ENCODE measurements at regions not wholly inside any gene's neighbourhood (a gene's known extent, or its start where the extent isn't known, plus 50 kb on each side); places are given as distances from the start of the nearest gene placed in this dataset.
A peak's percentile ranks its signal among the peaks of the same experiment; 100 is the strongest.

DNA sequence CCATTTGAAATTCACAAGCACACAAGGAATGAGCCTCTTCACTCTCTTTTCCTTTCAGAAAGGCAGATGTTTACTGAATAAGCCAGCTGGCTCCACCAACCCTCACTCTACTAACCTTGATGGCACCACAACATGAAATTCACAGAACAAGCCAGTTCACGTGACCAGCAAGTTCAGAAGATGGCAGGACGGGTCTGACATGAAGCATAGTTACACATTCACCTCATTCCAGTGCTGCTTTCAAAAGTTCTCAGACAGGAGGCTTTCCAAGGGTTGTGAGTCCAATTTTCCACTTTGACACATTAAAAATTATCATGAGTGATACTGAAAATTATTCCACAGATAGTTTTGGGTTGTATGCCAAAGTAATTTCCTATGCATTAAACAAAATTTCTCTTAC lies 74.2 kb upstream of the MBOAT2 start:
- intact Hi-C loops (cut with DNase I): no loop called here
- WGBS: 85% methylated on average over 2 of the region's 2 CpGs
- no peak overlapping the region for H3K27ac ChIP-seq (ENCODE audit: low read length)

DNA sequence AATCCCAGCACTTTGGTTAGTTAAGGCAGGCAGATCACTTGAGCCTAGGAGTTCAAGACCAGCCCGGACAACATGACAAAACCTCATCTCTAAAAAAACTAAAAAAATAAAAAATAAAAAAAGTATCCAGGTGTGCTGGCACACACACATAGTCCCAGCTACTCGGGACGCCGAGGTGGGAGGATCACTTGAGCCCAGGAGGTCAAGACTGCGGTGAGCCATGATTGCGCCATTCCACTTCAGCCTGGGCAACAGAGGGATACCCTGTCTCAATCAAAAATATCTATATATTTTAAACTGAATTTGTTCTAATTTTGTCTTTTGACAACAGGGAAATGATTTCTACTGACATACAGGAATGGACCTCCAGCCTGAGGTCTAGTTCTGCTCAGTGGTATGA lies 73.3 kb upstream of the MBOAT2 start:
- H3K27ac ChIP-seq (ENCODE audit: low read length): no peak overlapping the region
- no peak for ATAC-seq
- H3K9me3 ChIP-seq (ENCODE audit: control insufficient read depth, low read length): no peaks in the 10 kb centered on the region
- WGBS: 94% methylated on average over 6 of the region's 6 CpGs
- H3K4me3 ChIP-seq (ENCODE audit: low read length): no peak overlapping the region
- no peaks in the 10 kb centered on the region for H3K27me3 ChIP-seq (ENCODE audit: control insufficient read depth, insufficient read depth)
- H3K4me1 ChIP-seq (ENCODE audit: control insufficient read depth, insufficient read depth, low read length): no peaks in the 10 kb centered on the region
- intact Hi-C loops (cut with DNase I): no loop called here
- DNase-seq: no peak

More for the DNA sequence above, 74.2 kb upstream of the MBOAT2 start:
- Histone ChIP-seq H3K4me3 (ENCODE audit: low read length) (no peak overlapping the region), H3K4me1 (ENCODE audit: control insufficient read depth, insufficient read depth, low read length) (no peaks in the 10 kb centered on the region), H3K27me3 (ENCODE audit: control insufficient read depth, insufficient read depth) (no peaks in the 10 kb centered on the region), H3K9me3 (ENCODE audit: control insufficient read depth, low read length) (no peaks in the 10 kb centered on the region)
- ATAC-seq (no peak), DNase-seq (no peak)

DNA sequence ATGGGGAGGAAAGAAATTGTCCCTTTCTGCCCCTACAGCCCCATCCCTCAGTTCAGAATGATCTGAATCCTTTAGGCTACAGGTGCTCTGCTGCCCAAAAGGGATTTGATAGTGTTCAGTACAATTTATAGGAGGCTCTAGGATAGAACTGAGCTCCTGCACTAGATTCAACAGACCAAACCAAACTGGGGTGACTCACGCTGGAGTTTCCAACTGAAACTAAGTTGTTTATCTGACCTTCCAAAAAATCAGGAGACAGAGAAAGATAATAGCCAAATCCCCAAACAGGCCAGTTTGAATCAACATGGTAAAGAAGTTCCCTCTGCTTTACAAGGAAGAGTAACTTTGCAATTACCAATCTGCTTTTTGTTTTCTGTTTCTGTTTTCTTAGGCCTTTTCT lies 72.7 kb upstream of the MBOAT2 start:
- Histone ChIP-seq H3K27me3 (ENCODE audit: control insufficient read depth, insufficient read depth) (no peaks in the 10 kb centered on the region), H3K27ac (ENCODE audit: low read length) (no peak overlapping the region), H3K9me3 (ENCODE audit: control insufficient read depth, low read length) (no peaks in the 10 kb centered on the region), H3K4me1 (ENCODE audit: control insufficient read depth, insufficient read depth, low read length) (no peaks in the 10 kb centered on the region), H3K4me3 (ENCODE audit: low read length) (no peak overlapping the region)
- 85% methylated on average over 1 of the region's 1 CpG for WGBS
- ATAC-seq: no peak
- intact Hi-C loops (cut with DNase I): no loop called here
- DNase-seq: no peak

DNA sequence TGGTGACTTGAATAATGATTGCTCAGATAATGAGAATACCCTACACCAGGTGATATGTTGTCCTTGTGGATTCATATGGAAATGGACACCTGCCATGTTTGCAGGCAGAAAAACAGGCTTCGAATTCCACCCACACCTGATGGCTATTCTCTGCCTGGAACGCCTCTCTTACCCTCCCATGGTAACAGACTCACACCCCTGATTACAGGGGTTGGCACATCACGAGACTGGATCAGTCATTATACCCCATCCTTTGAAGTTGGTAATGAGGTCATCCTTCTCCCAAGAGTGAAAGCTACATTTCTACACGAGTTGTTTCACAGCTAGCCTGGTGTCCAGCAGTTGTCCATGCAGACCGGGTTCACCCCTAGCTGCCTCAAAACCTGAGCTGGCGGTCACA lies 71.4 kb upstream of the MBOAT2 start:
- Histone ChIP-seq H3K9me3 (ENCODE audit: control insufficient read depth, low read length) (no peaks in the 10 kb centered on the region), H3K4me1 (ENCODE audit: control insufficient read depth, insufficient read depth, low read length) (no peaks in the 10 kb centered on the region), H3K27ac (ENCODE audit: low read length) (no peak overlapping the region), H3K4me3 (ENCODE audit: low read length) (no peak overlapping the region), H3K27me3 (ENCODE audit: control insufficient read depth, insufficient read depth) (no peaks in the 10 kb centered on the region)
- DNase-seq (no peak), ATAC-seq (no peak)
- 84% methylated on average over 6 of the region's 6 CpGs for WGBS
- intact Hi-C loops (cut with DNase I): no loop called here

DNA sequence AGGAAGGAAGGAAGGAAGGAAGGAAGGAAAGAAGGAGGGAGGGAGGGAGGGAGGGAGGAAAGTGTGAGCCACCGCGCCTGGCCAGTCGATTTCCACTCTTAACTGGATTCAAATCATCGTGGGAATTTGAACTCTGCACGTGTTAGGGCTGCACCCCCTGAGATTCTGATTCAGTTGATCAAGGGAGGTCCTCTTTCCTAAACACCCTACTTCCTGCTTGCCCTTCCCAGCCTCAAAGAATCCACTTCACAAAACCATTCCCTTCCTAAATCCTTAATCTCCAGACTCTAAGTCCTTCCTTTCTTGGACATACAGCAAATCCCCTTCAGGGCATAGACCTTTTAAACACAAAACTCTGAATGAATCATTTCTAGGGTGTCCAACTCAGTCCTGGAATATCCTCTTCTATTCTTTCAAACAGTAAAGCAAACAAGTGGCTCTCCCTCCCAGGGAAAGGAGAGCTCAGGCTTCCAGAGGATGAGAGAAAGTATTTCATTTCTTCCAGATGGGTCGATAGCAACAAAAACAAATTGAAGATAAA lies 68.2 kb upstream of the MBOAT2 start:
- DNase-seq (no peak), ATAC-seq (no peak)
- intact Hi-C loops (cut with DNase I): no loop called here
- peaks cover 5% of the 10 kb centered on the region for H3K9me3 ChIP-seq (ENCODE audit: control insufficient read depth, low read length)
- no peaks in the 10 kb centered on the region for H3K27me3 ChIP-seq (ENCODE audit: control insufficient read depth, insufficient read depth)
- no peaks in the 10 kb centered on the region for H3K4me1 ChIP-seq (ENCODE audit: control insufficient read depth, insufficient read depth, low read length)
- no peak overlapping the region for H3K27ac ChIP-seq (ENCODE audit: low read length)
- H3K4me3 ChIP-seq (ENCODE audit: low read length): no peak overlapping the region
- WGBS: 82% methylated on average over 6 of the region's 6 CpGs

DNA sequence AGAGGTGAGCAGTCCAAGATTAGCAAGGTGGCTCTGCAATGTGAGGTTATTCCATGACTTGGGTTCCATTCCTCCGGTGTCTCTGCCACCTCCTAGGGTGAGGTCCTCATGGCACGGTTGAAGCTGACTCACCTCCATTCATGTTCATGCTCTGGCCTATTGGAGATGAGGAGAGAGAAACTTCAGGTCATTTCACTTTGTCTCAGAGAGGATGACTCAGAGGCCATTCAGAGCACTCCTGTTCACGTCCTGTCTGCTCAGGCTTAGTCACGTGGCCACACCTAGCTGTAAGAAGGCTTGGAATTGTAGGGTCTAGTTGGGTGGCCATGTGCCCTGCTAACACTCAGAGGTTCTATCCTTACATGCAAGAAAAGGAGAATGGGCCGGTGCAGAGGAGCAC lies 67.5 kb upstream of the MBOAT2 start:
- 82% methylated on average over 5 of the region's 5 CpGs for WGBS
- Histone ChIP-seq H3K9me3 (ENCODE audit: control insufficient read depth, low read length) (peaks cover 8% of the 10 kb centered on the region), H3K4me1 (ENCODE audit: control insufficient read depth, insufficient read depth, low read length) (no peaks in the 10 kb centered on the region), H3K27ac (ENCODE audit: low read length) (no peak overlapping the region), H3K27me3 (ENCODE audit: control insufficient read depth, insufficient read depth) (no peaks in the 10 kb centered on the region), H3K4me3 (ENCODE audit: low read length) (no peak overlapping the region)
- peak in 1 of 2 donors; percentile 28 for ATAC-seq
- intact Hi-C loops (cut with DNase I): no loop called here
- DNase-seq: no peak

DNA sequence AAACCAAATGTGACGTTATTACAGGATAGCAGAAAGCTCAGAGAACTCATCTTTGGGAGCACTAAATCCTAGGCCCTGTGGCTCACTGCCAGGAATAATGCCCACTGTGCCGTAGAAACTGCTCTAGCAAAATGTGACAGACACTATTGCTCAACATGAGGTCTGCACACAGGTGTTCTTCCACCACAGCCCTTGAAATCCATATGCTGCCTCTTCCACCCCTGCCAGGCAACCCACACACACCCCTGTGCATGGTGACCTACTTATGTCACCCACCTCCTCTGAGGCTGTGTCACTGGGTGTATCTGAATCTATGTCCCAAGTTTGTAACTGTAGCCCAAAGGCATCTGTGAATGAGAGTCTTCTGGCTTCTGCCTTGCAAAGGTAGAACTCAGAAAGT lies 66.1 kb upstream of the MBOAT2 start:
- no peaks in the 10 kb centered on the region for H3K4me1 ChIP-seq (ENCODE audit: control insufficient read depth, insufficient read depth, low read length)
- H3K27me3 ChIP-seq (ENCODE audit: control insufficient read depth, insufficient read depth): no peaks in the 10 kb centered on the region
- H3K4me3 ChIP-seq (ENCODE audit: low read length): no peak overlapping the region
- peaks cover 10% of the 10 kb centered on the region for H3K9me3 ChIP-seq (ENCODE audit: control insufficient read depth, low read length)
- H3K27ac ChIP-seq (ENCODE audit: low read length): no peak overlapping the region
- no peak for ATAC-seq
- intact Hi-C loops (cut with DNase I): no loop called here
- no peak for DNase-seq
- 83% methylated on average over 2 of the region's 2 CpGs for WGBS

DNA sequence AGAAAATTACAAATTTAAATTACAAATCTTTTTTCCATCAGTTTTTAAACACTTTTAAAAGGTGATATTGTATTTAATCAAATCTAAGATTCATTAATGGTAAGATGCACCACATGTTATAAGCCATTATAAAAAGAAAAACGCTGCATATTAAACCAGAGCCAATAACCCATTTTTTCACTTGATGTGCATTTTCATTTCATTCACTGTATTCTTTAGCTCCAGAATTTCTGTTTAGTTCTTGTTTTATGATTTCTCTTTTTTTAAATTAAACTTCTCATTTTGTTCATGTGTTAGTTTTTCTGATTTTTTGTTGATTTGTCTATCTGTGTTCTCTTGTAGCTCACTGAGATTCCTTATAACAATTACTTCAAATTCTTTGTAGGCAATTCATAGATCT lies 62.4 kb upstream of the MBOAT2 start:
- intact Hi-C loops (cut with DNase I): no loop called here
- H3K27ac ChIP-seq (ENCODE audit: low read length): no peak overlapping the region
- no peak for ATAC-seq
- no peaks in the 10 kb centered on the region for H3K27me3 ChIP-seq (ENCODE audit: control insufficient read depth, insufficient read depth)
- DNase-seq: no peak
- H3K4me1 ChIP-seq (ENCODE audit: control insufficient read depth, insufficient read depth, low read length): no peaks in the 10 kb centered on the region
- H3K4me3 ChIP-seq (ENCODE audit: low read length): no peak overlapping the region
- WGBS: 84% methylated on average over 1 of the region's 1 CpG
- peaks cover 11% of the 10 kb centered on the region for H3K9me3 ChIP-seq (ENCODE audit: control insufficient read depth, low read length)

DNA sequence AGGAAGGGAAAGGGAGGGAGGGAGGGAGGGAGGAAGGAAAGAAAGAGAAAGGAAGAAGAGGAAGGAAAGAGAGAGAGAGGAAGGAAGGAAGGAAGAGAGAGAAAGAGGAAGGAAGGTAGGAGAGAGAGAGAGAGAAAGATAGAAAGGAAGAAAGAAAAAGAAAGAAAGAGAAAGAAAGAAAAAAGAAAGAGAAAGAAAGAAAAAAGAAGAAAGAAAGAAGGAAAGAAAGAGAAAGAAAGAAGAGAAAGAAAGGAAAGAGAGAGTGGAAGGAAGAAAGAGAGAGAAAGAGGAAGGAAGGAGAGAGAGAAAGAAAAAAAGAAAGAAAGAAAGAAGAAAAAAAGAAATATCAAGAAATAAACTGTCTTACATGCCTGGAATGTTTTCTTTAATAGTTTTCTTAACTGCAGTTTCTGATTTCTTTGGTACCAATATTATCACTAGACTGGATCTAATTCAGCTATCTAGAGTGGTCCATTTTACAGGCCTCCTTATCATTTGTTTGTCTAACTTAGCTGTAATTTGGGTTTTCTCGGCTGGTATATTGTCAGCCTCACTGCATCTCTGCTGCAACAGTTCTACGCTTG lies 59.6 kb upstream of the MBOAT2 start:
- no peak overlapping the region for H3K27ac ChIP-seq (ENCODE audit: low read length)
- DNase-seq: no peak
- intact Hi-C loops (cut with DNase I): no loop called here
- ATAC-seq: no peak
- H3K9me3 ChIP-seq (ENCODE audit: control insufficient read depth, low read length): peaks cover 7% of the 10 kb centered on the region
- 53% methylated on average over 2 of the region's 2 CpGs for WGBS
- H3K4me1 ChIP-seq (ENCODE audit: control insufficient read depth, insufficient read depth, low read length): no peaks in the 10 kb centered on the region
- no peaks in the 10 kb centered on the region for H3K27me3 ChIP-seq (ENCODE audit: control insufficient read depth, insufficient read depth)
- no peak overlapping the region for H3K4me3 ChIP-seq (ENCODE audit: low read length)

DNA sequence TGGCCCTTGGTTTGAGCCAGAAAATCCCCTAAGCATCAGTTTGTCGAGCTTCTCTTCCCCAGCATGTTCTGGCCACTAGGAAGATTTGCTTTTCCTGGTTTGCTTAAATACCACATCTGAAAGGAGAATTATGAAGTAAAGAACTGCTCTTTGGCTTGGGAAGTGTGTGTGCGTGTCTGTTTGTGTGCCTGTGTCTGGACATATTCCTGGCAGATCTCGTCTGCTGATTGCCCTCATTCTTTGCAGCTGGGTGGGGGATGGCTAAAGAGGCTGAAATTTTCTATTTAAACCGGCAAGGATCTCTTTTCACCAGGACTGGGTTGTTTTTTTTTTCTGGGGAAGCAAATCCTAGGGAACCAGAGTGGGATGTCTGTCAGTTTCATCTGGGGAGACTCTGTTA lies 57.3 kb upstream of the MBOAT2 start:
- WGBS: 86% methylated on average over 4 of the region's 4 CpGs
- H3K4me1 ChIP-seq (ENCODE audit: control insufficient read depth, insufficient read depth, low read length): no peaks in the 10 kb centered on the region
- ATAC-seq (no peak), DNase-seq (no peak)
- intact Hi-C loops (cut with DNase I): no loop called here
- no peak overlapping the region for H3K4me3 ChIP-seq (ENCODE audit: low read length)
- peaks cover 2% of the 10 kb centered on the region for H3K9me3 ChIP-seq (ENCODE audit: control insufficient read depth, low read length)
- H3K27me3 ChIP-seq (ENCODE audit: control insufficient read depth, insufficient read depth): no peaks in the 10 kb centered on the region
- no peak overlapping the region for H3K27ac ChIP-seq (ENCODE audit: low read length)

DNA sequence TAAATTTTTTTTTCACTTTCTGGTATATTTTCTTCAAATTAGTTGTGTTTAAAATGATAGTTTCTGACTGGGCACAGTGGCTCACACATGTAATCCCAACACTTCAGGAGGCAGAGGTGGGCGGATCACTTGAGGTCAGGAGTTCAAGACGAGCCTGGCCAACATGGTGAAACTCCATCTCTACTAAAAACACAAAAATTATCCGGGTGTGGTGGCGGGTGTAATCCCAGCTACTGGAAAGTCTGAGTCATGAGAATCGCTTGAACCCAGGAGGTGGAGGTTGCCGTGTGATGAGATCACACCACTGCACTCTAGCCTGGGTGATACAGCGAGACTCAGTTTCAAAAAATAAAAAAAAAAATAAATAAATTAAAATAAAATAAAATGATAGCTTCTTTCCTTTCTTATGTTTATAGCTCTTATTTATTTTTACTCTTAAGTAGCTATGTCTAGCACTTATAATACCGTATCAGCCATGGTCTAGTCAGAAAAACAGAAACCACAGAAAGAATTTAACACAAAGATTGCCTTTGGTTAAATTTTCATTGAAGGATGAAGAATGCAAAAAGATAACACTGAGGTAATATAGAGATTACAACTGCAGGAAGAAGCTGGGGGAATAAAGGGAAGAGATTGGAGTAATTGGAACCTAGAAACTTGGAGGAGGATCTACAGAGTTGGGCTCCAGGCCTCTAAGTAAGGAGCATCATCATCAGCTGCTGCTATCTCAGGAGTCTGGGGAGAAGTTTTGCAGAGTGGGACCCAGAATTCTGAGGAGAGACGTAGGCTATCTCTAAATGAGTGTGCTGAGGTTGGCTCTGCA lies 54.7 kb upstream of the MBOAT2 start:
- DNase-seq (no peak), ATAC-seq (peak in 1 of 2 donors; percentile 52)
- no peaks in the 10 kb centered on the region for H3K27me3 ChIP-seq (ENCODE audit: control insufficient read depth, insufficient read depth)
- H3K27ac ChIP-seq (ENCODE audit: low read length): no peak overlapping the region
- no peak overlapping the region for H3K4me3 ChIP-seq (ENCODE audit: low read length)
- H3K9me3 ChIP-seq (ENCODE audit: control insufficient read depth, low read length): no peaks in the 10 kb centered on the region
- intact Hi-C loops (cut with DNase I): no loop called here
- WGBS: 70% methylated on average over 9 of the region's 9 CpGs
- no peaks in the 10 kb centered on the region for H3K4me1 ChIP-seq (ENCODE audit: control insufficient read depth, insufficient read depth, low read length)
